DMS53 treated with DMSO at 0.1 percent for 48 hours (cell line): ENCODE measurements at regions not wholly inside any gene's neighbourhood (a gene's known extent, or its start where the extent isn't known, plus 50 kb on each side); places are given as distances from the start of the nearest gene placed in this dataset.
A peak's percentile ranks its signal among the peaks of the same experiment; 100 is the strongest.
"Not testable (repeated sequence)": the region's sequence is repeated elsewhere in the genome, so short reads cannot be mapped to it uniquely, and the experiment has no call there.

ENCODE experiments used
- DNase-seq: peaks from one replicate; lab custom pipeline; 2025; ENCODE audit not compliant: unreplicated experiment; lab: John Stamatoyannopoulos, UW

DNA sequence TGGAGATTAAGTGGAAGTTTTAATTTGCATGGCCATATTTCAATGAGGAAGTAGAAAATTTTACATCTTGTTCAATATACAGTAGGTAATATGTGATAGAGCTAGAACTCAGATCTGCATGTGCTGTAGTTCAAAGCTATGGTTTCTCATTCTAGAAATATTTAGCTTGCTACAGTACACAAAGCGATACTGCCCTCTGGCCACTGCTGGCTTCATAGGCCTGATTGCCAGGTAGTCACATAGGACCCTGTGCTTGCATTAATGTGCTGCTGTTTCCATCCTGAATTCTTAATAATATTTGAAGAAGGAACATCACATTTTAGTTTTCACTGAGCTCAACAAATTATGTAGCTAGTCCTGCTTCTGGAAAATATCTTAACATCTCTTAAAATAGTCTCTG lies 87.0 kb downstream of the PLSCR2 start:
- DNase-seq = peak; percentile 23

GRCh38 chr3:146380046-146380445 lies 89.3 kb downstream of the PLSCR2 start:
- peak; percentile 62 for DNase-seq

DNA sequence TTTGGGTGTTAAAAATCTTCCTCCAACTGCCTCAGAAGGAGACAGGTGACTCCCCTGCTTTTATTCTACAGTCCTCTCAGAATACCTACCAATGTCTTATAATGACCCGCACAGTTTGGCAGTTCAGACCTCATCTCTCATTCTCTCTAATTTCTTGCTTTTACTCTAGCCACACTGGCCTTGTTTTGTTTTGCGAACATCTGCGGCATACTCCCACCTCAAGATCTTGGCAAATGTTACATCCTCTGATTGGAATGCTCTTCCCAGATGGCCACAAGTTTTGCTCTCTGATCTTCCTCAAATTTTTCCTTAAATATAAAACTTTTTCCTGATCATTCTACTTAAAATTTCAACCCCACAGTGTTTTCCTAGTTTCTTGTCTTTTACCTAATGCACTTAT lies 94.1 kb downstream of the PLSCR2 start:
- no peak for DNase-seq

DNA sequence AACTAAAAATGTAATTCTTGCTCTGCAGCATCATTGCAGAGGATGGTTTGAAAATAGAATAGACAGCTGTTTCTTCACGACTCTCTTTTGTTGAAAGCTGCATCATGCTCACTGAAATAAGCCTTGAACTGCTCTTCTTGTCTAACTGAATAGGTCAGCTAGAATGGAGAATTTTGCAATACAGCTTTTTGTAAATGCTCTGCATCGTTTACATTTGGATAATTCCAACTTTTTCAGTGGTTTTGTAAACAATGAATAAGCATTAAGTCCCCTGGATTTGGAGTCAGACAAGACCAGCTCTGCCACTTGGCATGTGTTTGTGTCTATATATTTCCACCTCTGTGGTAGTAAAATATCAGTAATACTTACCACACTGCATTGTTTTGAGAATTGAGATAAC lies 95.2 kb downstream of the PLSCR2 start:
- DNase-seq = no peak

DNA sequence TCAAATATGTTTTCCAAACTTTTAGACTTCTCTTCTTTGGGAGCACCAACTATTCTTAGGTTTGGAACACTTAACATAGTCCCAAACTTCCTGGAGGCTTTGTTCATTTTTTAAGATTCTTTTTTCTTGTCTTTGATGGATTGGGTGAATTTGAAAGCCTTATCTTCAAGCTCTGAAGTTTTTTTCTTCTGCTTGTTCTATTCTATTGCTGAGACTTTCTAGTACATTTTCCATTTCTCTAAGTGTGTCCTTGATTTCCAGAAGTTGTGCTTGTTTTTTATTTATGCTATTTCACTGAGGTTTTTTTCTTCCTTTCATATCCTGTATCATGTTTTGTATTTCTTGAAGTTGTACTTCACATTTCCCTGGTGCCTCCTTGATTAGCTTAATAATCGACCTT lies 97.5 kb downstream of the PLSCR2 start:
- no peak for DNase-seq

GRCh38 chr3:146368882-146369523 lies 100.4 kb downstream of the PLSCR2 start:
- no peak for DNase-seq

DNA sequence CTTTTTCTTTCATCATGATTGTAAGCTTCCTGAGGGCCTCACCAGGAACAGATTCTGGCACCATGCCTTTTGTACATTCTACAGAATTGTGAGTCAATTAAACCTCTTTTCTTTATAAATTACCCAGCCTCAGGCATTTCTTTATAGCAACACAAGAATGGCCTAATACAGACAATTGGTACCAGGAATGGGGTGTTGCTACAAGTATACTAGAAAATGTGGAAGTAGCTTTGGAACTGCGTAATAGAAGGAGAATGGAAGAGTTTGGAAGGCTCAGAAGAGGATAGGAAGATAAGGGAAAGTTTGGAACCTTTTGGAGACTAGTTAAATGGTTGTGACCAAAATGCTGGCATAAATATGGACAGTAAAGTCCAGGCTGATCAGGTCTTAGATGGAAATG lies 108.9 kb upstream of the PLSCR4 start:
- no peak for DNase-seq

DNA sequence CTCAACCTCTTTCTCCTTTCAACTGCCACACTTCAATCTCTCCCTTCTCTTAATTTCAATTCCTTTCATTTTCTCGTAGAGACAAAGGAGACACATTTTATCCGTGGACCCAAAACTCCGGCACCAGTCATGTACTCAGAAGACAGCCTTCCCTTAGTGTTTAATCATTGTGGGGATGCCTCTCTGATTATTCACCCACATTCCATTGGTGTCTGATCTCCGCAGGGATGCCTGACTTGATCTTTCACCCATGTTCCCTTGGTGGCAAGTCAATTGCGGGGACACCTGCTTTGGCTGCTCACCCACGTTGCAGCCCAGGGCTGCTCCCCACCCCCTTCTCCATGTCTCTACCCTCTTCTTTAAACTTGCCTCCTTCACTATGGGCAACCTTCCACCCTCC lies 103.5 kb upstream of the PLSCR4 start:
- not testable (repeated sequence) for DNase-seq

- DNase-seq = no peak
Observed at GRCh38 chr3:146350852-146351251, 99.9 kb upstream of the PLSCR4 start.

- no peak for DNase-seq
Observed at GRCh38 chr3:146345900-146346299, 95.0 kb upstream of the PLSCR4 start.

- DNase-seq = no peak
Observed at GRCh38 chr3:146343551-146343950, 92.6 kb upstream of the PLSCR4 start.

DNA sequence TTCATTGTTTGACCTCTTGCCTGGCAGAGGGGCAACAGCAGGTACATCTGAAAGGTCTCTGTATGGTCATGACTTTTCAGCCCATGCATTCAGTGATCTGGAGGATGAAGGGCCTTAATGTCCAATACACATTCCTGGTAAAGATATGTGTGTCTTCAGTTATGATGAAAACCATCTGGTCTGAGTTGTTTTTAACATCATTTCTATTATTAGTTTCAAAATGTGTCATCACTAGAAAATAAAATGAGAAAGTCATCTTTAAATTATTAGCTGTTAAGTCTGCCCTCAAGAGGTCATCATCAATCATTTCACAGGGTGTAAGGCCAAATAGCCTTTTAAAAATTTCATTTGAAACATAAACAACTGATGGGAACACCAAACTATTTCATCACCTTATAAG lies 92.1 kb upstream of the PLSCR4 start:
- no peak for DNase-seq

- DNase-seq = no peak
Observed at GRCh38 chr3:146339349-146339748, 88.4 kb upstream of the PLSCR4 start.

DNA sequence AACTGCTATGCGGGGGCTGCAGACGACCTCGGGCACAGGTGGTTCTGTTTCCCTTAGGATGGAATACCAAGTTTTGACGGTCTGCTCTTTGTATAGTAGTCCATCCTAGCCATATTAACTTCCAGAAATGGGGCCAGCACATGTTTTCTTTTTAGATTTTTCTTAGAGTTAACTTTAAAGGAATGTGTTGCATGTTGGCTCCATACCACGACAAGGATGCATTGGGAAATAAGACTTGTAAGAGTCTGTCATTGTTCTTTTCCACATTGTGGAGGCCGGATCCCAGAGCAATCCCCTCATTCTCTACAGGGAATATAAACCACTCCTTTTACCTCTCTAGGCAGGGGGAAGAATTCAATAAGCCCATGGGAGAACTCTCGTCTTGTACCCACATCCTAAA lies 87.1 kb upstream of the PLSCR4 start:
- no peak for DNase-seq

GRCh38 chr3:146335386-146335785 lies 84.5 kb upstream of the PLSCR4 start:
- DNase-seq = no peak

- no peak for DNase-seq
Observed at GRCh38 chr3:146334151-146334550, 83.2 kb upstream of the PLSCR4 start.

GRCh38 chr3:146331967-146332366 lies 81.1 kb upstream of the PLSCR4 start:
- no peak for DNase-seq

DNA sequence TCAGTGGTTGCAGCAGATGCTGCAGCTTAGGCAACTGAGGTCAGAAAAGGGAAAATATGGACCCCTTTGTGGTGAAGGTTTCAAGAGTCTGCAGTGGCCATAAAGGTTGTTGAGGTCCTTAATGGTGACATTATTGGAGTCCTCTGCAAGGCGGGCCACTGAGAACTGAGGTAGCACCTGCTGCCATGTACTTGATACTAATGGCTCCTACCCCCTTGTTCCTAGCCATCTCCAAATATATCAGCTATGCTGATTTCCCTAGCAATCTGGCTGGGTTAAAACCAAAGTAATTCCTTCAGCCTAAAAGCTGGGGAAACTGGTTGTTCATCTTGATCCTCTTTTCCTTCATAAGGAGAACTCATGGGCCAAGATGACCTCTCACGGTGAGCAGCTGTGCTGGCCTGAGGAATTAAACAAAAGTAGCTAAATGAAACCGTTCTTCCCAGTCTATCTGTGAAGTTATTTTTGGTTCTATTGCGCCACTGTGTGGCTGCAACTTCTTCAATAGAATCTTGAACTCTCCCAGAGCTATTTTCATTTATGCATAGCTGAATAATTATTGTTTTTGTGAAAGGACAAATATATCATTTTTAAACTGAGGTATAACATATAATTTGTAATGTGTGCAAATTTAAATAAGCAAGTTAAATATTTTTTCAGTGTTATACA lies 76.1 kb upstream of the PLSCR4 start:
- peak; percentile 19 for DNase-seq

GRCh38 chr3:146325170-146325569 lies 74.3 kb upstream of the PLSCR4 start:
- no peak for DNase-seq

- DNase-seq = no peak
Observed at GRCh38 chr3:146322216-146322817, 71.4 kb upstream of the PLSCR4 start.

GRCh38 chr3:146314871-146315270 lies 64.0 kb upstream of the PLSCR4 start:
- no peak for DNase-seq

DNA sequence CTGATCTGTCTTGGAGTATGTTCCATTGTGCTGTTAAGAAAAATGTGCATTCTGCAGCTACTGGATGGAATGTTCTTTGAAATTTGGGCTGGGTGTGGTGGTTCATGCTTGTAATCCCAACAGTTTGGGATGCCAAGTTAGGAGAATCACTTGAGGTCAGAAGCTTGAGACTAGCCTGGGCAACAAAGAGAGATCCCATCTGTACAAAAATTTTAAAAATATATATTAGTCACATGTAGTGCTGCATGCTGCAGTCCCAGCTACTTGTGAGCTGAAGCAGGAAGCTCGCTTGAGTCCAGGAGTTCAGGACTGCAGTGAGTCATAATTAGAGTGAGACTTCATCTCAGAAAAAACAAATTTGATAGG lies 62.8 kb upstream of the PLSCR4 start:
- DNase-seq = no peak
